ENCODE measurements at regions not wholly inside any gene's neighbourhood (a gene's known extent, or its start where the extent isn't known, plus 50 kb on each side); places are given as distances from the start of the nearest gene placed in this dataset.
"Not testable (repeated sequence)": the region's sequence is repeated elsewhere in the genome, so short reads cannot be mapped to it uniquely, and the experiment has no call there.

GRCh38 chr10:9262770-9263169 lies 1208.3 kb downstream of the GATA3 start:
- no TSS peak for BruUV-seq (replicated peaks)
- no peaks in the 10 kb centered on the region for H3K36me3 ChIP-seq (ENCODE audit: control insufficient read depth, insufficient read depth, low read length)
- Mint-ChIP-seq H3K4me1 (ENCODE audit: low read depth, unreplicated experiment) (peaks cover 7% of the 10 kb centered on the region), H3K9me3 (ENCODE audit: unreplicated experiment) (no peaks in the 10 kb centered on the region), H3K36me3 (ENCODE audit: insufficient read depth, unreplicated experiment) (no peaks in the 10 kb centered on the region), H3K27me3 (ENCODE audit: insufficient read depth, unreplicated experiment) (no peaks in the 10 kb centered on the region), H3K4me3 (ENCODE audit: unreplicated experiment) (no peak overlapping the region), H3K27ac (ENCODE audit: unreplicated experiment) (no peak overlapping the region)
- no peaks in the 10 kb centered on the region for H3K27me3 ChIP-seq (replicated peaks; ENCODE audit: control insufficient read depth, insufficient read depth, low read length)
- no peaks in the 10 kb centered on the region for H3K9me3 ChIP-seq
- ChIA-PET POLR2A (no interaction called here), CTCF (interaction anchor here (0.8 kb wide), 1 partner anchor 40 kb away, joined by 3 read pairs; no protein-coding TSS in a partner anchor)
- H3K4me3 ChIP-seq (ENCODE audit: low read depth, low read length) = no peak overlapping the region
- intact Hi-C loops (cut with micrococcal nuclease; ENCODE audit: unreplicated experiment) = no loop called here
- TF ChIP-seq, protein P1, sequence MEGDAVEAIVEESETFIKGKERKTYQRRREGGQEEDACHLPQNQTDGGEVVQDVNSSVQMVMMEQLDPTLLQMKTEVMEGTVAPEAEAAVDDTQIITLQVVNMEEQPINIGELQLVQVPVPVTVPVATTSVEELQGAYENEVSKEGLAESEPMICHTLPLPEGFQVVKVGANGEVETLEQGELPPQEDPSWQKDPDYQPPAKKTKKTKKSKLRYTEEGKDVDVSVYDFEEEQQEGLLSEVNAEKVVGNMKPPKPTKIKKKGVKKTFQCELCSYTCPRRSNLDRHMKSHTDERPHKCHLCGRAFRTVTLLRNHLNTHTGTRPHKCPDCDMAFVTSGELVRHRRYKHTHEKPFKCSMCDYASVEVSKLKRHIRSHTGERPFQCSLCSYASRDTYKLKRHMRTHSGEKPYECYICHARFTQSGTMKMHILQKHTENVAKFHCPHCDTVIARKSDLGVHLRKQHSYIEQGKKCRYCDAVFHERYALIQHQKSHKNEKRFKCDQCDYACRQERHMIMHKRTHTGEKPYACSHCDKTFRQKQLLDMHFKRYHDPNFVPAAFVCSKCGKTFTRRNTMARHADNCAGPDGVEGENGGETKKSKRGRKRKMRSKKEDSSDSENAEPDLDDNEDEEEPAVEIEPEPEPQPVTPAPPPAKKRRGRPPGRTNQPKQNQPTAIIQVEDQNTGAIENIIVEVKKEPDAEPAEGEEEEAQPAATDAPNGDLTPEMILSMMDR (IDR thresholded peaks at IDR 0.05; ENCODE audit: insufficient read depth in 1 of 2, low read depth in 1 of 2, low read length in 1 of 2, severe bottlenecking in 1 of 2, unreplicated experiment in 1 of 2) = no peak
- DNase-seq = peak in 1 of 2 experiments; percentile 11
- no peaks in the 10 kb centered on the region; the same call in 1 of the 2 replicates for H3K4me1 ChIP-seq

DNA sequence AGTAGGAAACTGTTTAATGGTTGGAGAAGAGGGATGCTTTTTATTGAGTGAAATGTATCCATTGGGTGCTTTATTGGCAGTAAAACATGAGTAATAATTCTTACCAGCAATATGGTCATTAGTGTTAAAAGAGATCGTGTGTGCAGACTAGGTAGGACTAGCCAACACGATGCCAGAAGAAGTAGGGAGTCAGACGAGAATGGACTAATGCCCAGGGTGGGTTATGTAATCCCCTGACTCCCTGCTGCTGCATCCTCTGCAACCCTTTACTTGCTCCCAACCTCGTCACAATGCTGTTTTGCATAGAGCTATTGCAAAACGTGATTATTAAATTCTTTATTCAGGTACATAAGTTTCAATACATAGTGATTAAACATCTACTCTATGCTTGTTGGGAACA lies 1213.7 kb downstream of the GATA3 start:
- Histone ChIP-seq H3K9me3 (no peaks in the 10 kb centered on the region), H3K4me1 (no peaks in the 10 kb centered on the region), H3K4me3 (ENCODE audit: low read depth, low read length) (no peak overlapping the region), H3K27me3 (replicated peaks; ENCODE audit: control insufficient read depth, insufficient read depth, low read length) (no peaks in the 10 kb centered on the region), H3K36me3 (ENCODE audit: control insufficient read depth, insufficient read depth, low read length) (no peaks in the 10 kb centered on the region)
- intact Hi-C loops (cut with micrococcal nuclease; ENCODE audit: unreplicated experiment) = no loop called here
- no peaks in the 10 kb centered on the region for H3K27me3 Mint-ChIP-seq (ENCODE audit: insufficient read depth, unreplicated experiment)
- POLR2A ChIA-PET = no interaction called here
- H3K36me3 Mint-ChIP-seq (ENCODE audit: insufficient read depth, unreplicated experiment) = no peaks in the 10 kb centered on the region
- no peaks in the 10 kb centered on the region for H3K9me3 Mint-ChIP-seq (ENCODE audit: unreplicated experiment)
- no peak overlapping the region for H3K4me3 Mint-ChIP-seq (ENCODE audit: unreplicated experiment)
- DNase-seq = no peak
- BruUV-seq (replicated peaks) = no TSS peak
- TF ChIP-seq, protein P1 (IDR thresholded peaks at IDR 0.05; ENCODE audit: insufficient read depth in 1 of 2, low read depth in 1 of 2, low read length in 1 of 2, severe bottlenecking in 1 of 2, unreplicated experiment in 1 of 2) = no peak
- CTCF ChIA-PET = no interaction called here
- H3K4me1 Mint-ChIP-seq (ENCODE audit: low read depth, unreplicated experiment) = peaks cover 1% of the 10 kb centered on the region
- H3K27ac Mint-ChIP-seq (ENCODE audit: unreplicated experiment) = no peak overlapping the region

GRCh38 chr10:9273126-9273833 lies 1218.8 kb downstream of the GATA3 start:
- not testable (repeated sequence) for BruUV-seq (replicated peaks)

More at GRCh38 chr10:9273126-9273833, 1218.8 kb downstream of the GATA3 start:
- H3K4me3 Mint-ChIP-seq (ENCODE audit: unreplicated experiment); intact Hi-C loops (cut with micrococcal nuclease; ENCODE audit: unreplicated experiment); H3K4me1 Mint-ChIP-seq (ENCODE audit: low read depth, unreplicated experiment); H3K27ac Mint-ChIP-seq (ENCODE audit: unreplicated experiment); H3K36me3 Mint-ChIP-seq (ENCODE audit: insufficient read depth, unreplicated experiment); H3K9me3 ChIP-seq; H3K27me3 Mint-ChIP-seq (ENCODE audit: insufficient read depth, unreplicated experiment); H3K4me1 ChIP-seq; H3K9me3 Mint-ChIP-seq (ENCODE audit: unreplicated experiment); DNase-seq; H3K27me3 ChIP-seq (replicated peaks; ENCODE audit: control insufficient read depth, insufficient read depth, low read length); H3K4me3 ChIP-seq (ENCODE audit: low read depth, low read length); H3K36me3 ChIP-seq (ENCODE audit: control insufficient read depth, insufficient read depth, low read length); CTCF ChIA-PET; POLR2A ChIA-PET: not testable (repeated sequence)
